SK-N-MC (cell line): ENCODE measurements at regions not wholly inside any gene's neighbourhood (a gene's known extent, or its start where the extent isn't known, plus 50 kb on each side); places are given as distances from the start of the nearest gene placed in this dataset.

Experiments
- EZH2 ChIP-seq: fragments of 200-600 bp; sonication (generic); IDR thresholded peaks from one replicate; pipeline ENCODE4 v1.6.1; 2017; ENCODE audit warnings: antibody characterized with exemption
- POLR2AphosphoS5 ChIP-seq: IDR thresholded peaks from 2 replicates; pipeline ENCODE4 v1.6.1; 2012; ENCODE audit warnings: mild to moderate bottlenecking, low read depth, low read length, borderline replicate concordance

GRCh38 chr3:154486949-154487348 lies 57.0 kb upstream of the GPR149 start:
- TF ChIP-seq POLR2AphosphoS5 (no peak), EZH2 (no peak)
